ENCODE measurements at regions not wholly inside any gene's neighbourhood (a gene's known extent, or its start where the extent isn't known, plus 50 kb on each side); places are given as distances from the start of the nearest gene placed in this dataset.

GRCh38 chr5:124580925-124581737 is 165.3 kb downstream of the ZNF608 start (continued):
- TF ChIP-seq ZNF142 (CRISPR knock-in tag; IDR thresholded peaks at IDR 0.05), result no peak
- TF ChIP-seq JUN (CRISPR knock-in tag; IDR thresholded peaks at IDR 0.05), result peak; percentile 63; the same call in 1 of the 2 replicates
- TF ChIP-seq RELA (CRISPR knock-in tag; IDR thresholded peaks at IDR 0.05), result no peak
- TF ChIP-seq MEIS2 (CRISPR knock-in tag; IDR thresholded peaks at IDR 0.05), result peak; percentile 35; the same call in 1 of the 2 replicates
- TF ChIP-seq KDM4B (CRISPR knock-in tag; IDR thresholded peaks at IDR 0.05), result 0 out of 2 replicates have a peak, but pooled peaks have one; percentile 24
- no peak for TF ChIP-seq NFIB (CRISPR knock-in tag; IDR thresholded peaks at IDR 0.05; ENCODE audit: borderline replicate concordance)
- no peak for TF ChIP-seq ZNF570 (CRISPR knock-in tag; IDR thresholded peaks at IDR 0.05; ENCODE audit: borderline replicate concordance)
- peak; percentile 77 for TF ChIP-seq SOX13 (IDR thresholded peaks at IDR 0.05)
- peak in 1 of 2 experiments; percentile 96; a peak in 2 of 4 replicates for TF ChIP-seq SOX13 (CRISPR knock-in tag; conservative IDR thresholded peaks at IDR 0.05 in 1 of 2, IDR thresholded peaks at IDR 0.05 in 1 of 2)
- no peak for TF ChIP-seq ZSCAN30 (CRISPR knock-in tag; IDR thresholded peaks at IDR 0.05)
- TF ChIP-seq KLF6 (CRISPR knock-in tag; IDR thresholded peaks at IDR 0.05), result no peak
- TF ChIP-seq ZNF652 (CRISPR knock-in tag; IDR thresholded peaks at IDR 0.05; ENCODE audit: borderline replicate concordance, low read depth), result peak; percentile 57; the same call in 1 of the 2 replicates
- TF ChIP-seq ATF6 (CRISPR knock-in tag; conservative IDR thresholded peaks at IDR 0.05), result no peak
- TF ChIP-seq ZNF616 (CRISPR knock-in tag; IDR thresholded peaks at IDR 0.05; ENCODE audit: low read depth), result no peak
- TF ChIP-seq ZFP91 (CRISPR knock-in tag; IDR thresholded peaks at IDR 0.05; ENCODE audit: borderline replicate concordance), result peak; percentile 97
- 0 out of 2 replicates have a peak, but pooled peaks have one; percentile 19 for TF ChIP-seq ZBTB38 (CRISPR knock-in tag; IDR thresholded peaks at IDR 0.05)
- no peak for TF ChIP-seq ZFYVE20 (CRISPR knock-in tag; IDR thresholded peaks at IDR 0.05; ENCODE audit: borderline replicate concordance, low read depth)
- no peak for TF ChIP-seq ARNT2 (CRISPR knock-in tag; IDR thresholded peaks at IDR 0.05; ENCODE audit: low read depth)
